A549 (cell line): ENCODE measurements at regions not wholly inside any gene's neighbourhood (a gene's known extent, or its start where the extent isn't known, plus 50 kb on each side); places are given as distances from the start of the nearest gene placed in this dataset.

ENCODE experiments used
- ATAC-seq, 2 experiments: fragments of 200-7000 bp in 1 of 2; fragments of >200 bp in 1 of 2; cut with Nextera tagmentation in 1 of 2; cut with Tn5 transposase in 1 of 2; 3 replicates each; pipeline versions ENCODE4 v1.8.0 to v1.9.1; 2018 to 2020; ENCODE audit warnings: mild to moderate bottlenecking in 1 of 2, moderate library complexity in 1 of 2
- CTCF ChIA-PET: fragments of 300-600 bp; sonication (Branson Sonifier 250); formaldehyde crosslinking; extraction: SDS; loops from one replicate; lab custom pipeline; 2021; ENCODE audit warnings: antibody characterized with exemption, inconsistent platforms; lab: Yijun Ruan, JAX
- POLR2A ChIA-PET: fragments of 350-600 bp; formaldehyde crosslinking; extraction: SDS; loops from one replicate; lab custom pipeline; 2021; ENCODE audit warnings: antibody characterized with exemption, inconsistent platforms; lab: Yijun Ruan, JAX
- DNase-seq, 2 experiments: peaks; one replicate each; pipeline versions ENCODE4 v3.0.0 to v3.0.0-alpha.2; 2011 to 2016; ENCODE audit warnings: low read depth in 1 of 2, low spot score in 1 of 2
- FAIRE-seq: peaks from 2 replicates; lab custom pipeline; 2011; peaks lifted over from hg19 to GRCh38; lab: Jason Lieb, UNC
- H3K27ac ChIP-seq, 2 experiments: fragments of >200 bp; sonication (Bioruptor Twin); formaldehyde crosslinking; 3 replicates each; pipeline ENCODE4 v1.5.1; 2016 to 2017
- H3K4me1 ChIP-seq: fragments of >200 bp; sonication (Bioruptor Twin); formaldehyde crosslinking; 3 replicates; pipeline ENCODE4 v1.6.1; 2016
- H3K4me2 ChIP-seq: fragments of >200 bp; sonication (Bioruptor Twin); formaldehyde crosslinking; 3 replicates; pipeline ENCODE4 v1.6.1; 2016
- H3K4me3 ChIP-seq: fragments of >200 bp; sonication (Bioruptor Twin); formaldehyde crosslinking; 3 replicates; pipeline ENCODE4 v1.5.1; 2016
- H3K9me3 ChIP-seq: fragments of >200 bp; sonication (Bioruptor Twin); formaldehyde crosslinking; 3 replicates; pipeline ENCODE4 v1.6.1; 2016
- ATOH8 ChIP-seq: fragments of 250-450 bp; sonication (Bioruptor Pico); IDR thresholded peaks from 2 replicates; pipeline ENCODE4 v1.5.0; 2020; ENCODE audit warnings: low read depth, mild to moderate bottlenecking, moderate library complexity
- CBX2 ChIP-seq: fragments of 200-600 bp; sonication (generic); IDR thresholded peaks from 2 replicates; pipeline ENCODE4 v1.6.1; 2016; ENCODE audit warnings: low read depth, mild to moderate bottlenecking, borderline replicate concordance
- CBX8 ChIP-seq: fragments of 200-600 bp; sonication (generic); IDR thresholded peaks from 2 replicates; pipeline ENCODE4 v1.6.1; 2016
- CHD2 ChIP-seq: fragments of 150-350 bp; IDR thresholded peaks from 2 replicates; pipeline ENCODE4 v1.6.1; 2014; ENCODE audit warnings: low read length; ENCODE audit not compliant: partially characterized antibody
- E2F6 ChIP-seq: IDR thresholded peaks from 2 replicates; pipeline ENCODE4 v1.6.1; 2012; ENCODE audit warnings: low read depth, borderline replicate concordance
- EP300 ChIP-seq, 2 experiments: fragments of >200 bp; sonication (Bioruptor Twin); formaldehyde crosslinking; IDR thresholded peaks; 2 replicates in 1 of 2; 3 replicates in 1 of 2; pipeline ENCODE4 v1.6.1; 2016 to 2017
- ESRRA ChIP-seq: fragments of 150-350 bp; IDR thresholded peaks from 2 replicates; pipeline ENCODE4 v1.6.1; 2014; ENCODE audit warnings: mild to moderate bottlenecking, low read length, borderline replicate concordance
- FOSL2 ChIP-seq, 2 experiments: fragments of 450-650 bp in 1 of 2; fragments of >200 bp in 1 of 2; sonication (Bioruptor Twin) in 1 of 2; formaldehyde crosslinking; IDR thresholded peaks; 2 replicates each; pipeline versions ENCODE4 v1.5.0 to v1.6.1; 2016 to 2020; ENCODE audit warnings: mild to moderate bottlenecking in 1 of 2, moderate library complexity in 1 of 2
- HEYL ChIP-seq: fragments of 250-450 bp; sonication (Bioruptor Pico); IDR thresholded peaks from 2 replicates; pipeline ENCODE4 v1.8.0; 2021; ENCODE audit warnings: mild to moderate bottlenecking, moderate library complexity
- HOXA7 ChIP-seq: fragments of 250-450 bp; sonication (Bioruptor Pico); IDR thresholded peaks from 2 replicates; pipeline ENCODE4 v1.5.0; 2020; ENCODE audit warnings: mild to moderate bottlenecking, moderate library complexity
- HOXB13 ChIP-seq: fragments of 250-450 bp; sonication (Bioruptor Pico); IDR thresholded peaks from 2 replicates; pipeline ENCODE4 v1.5.0; 2020; ENCODE audit warnings: low read depth, mild to moderate bottlenecking, moderate library complexity
- HOXB5 ChIP-seq: fragments of 250-450 bp; sonication (Bioruptor Pico); IDR thresholded peaks from 2 replicates; pipeline ENCODE4 v1.5.0; 2020; ENCODE audit warnings: mild to moderate bottlenecking, moderate library complexity
- JUNB ChIP-seq: fragments of >200 bp; sonication (Bioruptor Twin); formaldehyde crosslinking; IDR thresholded peaks from 2 replicates; pipeline ENCODE4 v1.6.1; 2016
- KDM1A ChIP-seq: fragments of 200-600 bp; sonication (generic); IDR thresholded peaks from 2 replicates; pipeline ENCODE4 v1.6.1; 2016; ENCODE audit warnings: low read depth, mild to moderate bottlenecking
- KDM5A ChIP-seq: fragments of 200-600 bp; sonication (generic); IDR thresholded peaks from 2 replicates; pipeline ENCODE4 v1.6.1; 2016; ENCODE audit warnings: antibody characterized with exemption, mild to moderate bottlenecking
- MAZ ChIP-seq: fragments of 150-350 bp; IDR thresholded peaks from 2 replicates; pipeline ENCODE4 v1.6.1; 2014; ENCODE audit warnings: antibody characterized with exemption, low read depth, low read length, borderline replicate concordance
- MYC ChIP-seq: IDR thresholded peaks from 2 replicates; pipeline ENCODE4 v1.6.1; 2012; ENCODE audit warnings: mild to moderate bottlenecking, inconsistent platforms, low read length, improper control_type of control experiment, borderline replicate concordance
- NFE2L2 ChIP-seq: fragments of 150-350 bp; conservative IDR thresholded peaks from 2 replicates; pipeline ENCODE4 v1.6.1; 2014; ENCODE audit warnings: low read length
- NPAS2 ChIP-seq: fragments of 250-450 bp; sonication (Bioruptor Pico); IDR thresholded peaks from 2 replicates; pipeline ENCODE4 v1.8.0; 2022; ENCODE audit warnings: mild to moderate bottlenecking, moderate library complexity, borderline replicate concordance
- NR3C1 ChIP-seq: fragments of >200 bp; sonication (Bioruptor Twin); formaldehyde crosslinking; IDR thresholded peaks from 3 replicates; pipeline ENCODE4 v1.6.1; 2017
- POLR2A ChIP-seq: IDR thresholded peaks from 2 replicates; pipeline ENCODE4 v1.6.1; 2012; ENCODE audit warnings: mild to moderate bottlenecking, low read length
- RAD21 ChIP-seq, 2 experiments: fragments of >200 bp in 1 of 2; sonication (Bioruptor Twin) in 1 of 2; formaldehyde crosslinking in 1 of 2; IDR thresholded peaks in 1 of 2; conservative IDR thresholded peaks in 1 of 2; 2 replicates in 1 of 2; 3 replicates in 1 of 2; pipeline ENCODE4 v1.6.1; 2012 to 2018; ENCODE audit warnings: inconsistent platforms in 1 of 2
- RNF2 ChIP-seq: fragments of 200-600 bp; sonication (generic); IDR thresholded peaks from 2 replicates; pipeline ENCODE4 v1.6.1; 2016; ENCODE audit warnings: low read depth, mild to moderate bottlenecking, antibody characterized with exemption, moderate library complexity, borderline replicate concordance
- TFCP2L1 ChIP-seq: fragments of 250-450 bp; sonication (Bioruptor Pico); IDR thresholded peaks from 2 replicates; pipeline ENCODE4 v1.5.0; 2021; ENCODE audit warnings: mild to moderate bottlenecking
- ZFP36 ChIP-seq: fragments of 450-650 bp; IDR thresholded peaks from 2 replicates; pipeline ENCODE4 v1.6.1; 2014; ENCODE audit warnings: borderline replicate concordance; ENCODE audit not compliant: partially characterized antibody
- ZSCAN20 ChIP-seq: fragments of 250-450 bp; sonication (Bioruptor Pico); IDR thresholded peaks from 2 replicates; pipeline ENCODE4 v1.8.0; 2022; ENCODE audit warnings: mild to moderate bottlenecking, moderate library complexity
- WGBS: methylation state at CpG from one replicate; pipeline ENCODE4 v1.1.6; 2017; ENCODE audit errors: missing lambda C conversion rate; 5-methylcytosine and 5-hydroxymethylcytosine counted together
- TF ChIP-seq, protein P1 (sequence below): fragments of >200 bp; sonication (Bioruptor Twin); formaldehyde crosslinking; IDR thresholded peaks from 2 replicates; pipeline ENCODE4 v1.6.1; 2016
- TF ChIP-seq, protein P2 (sequence below): IDR thresholded peaks from 2 replicates; pipeline ENCODE4 v1.6.1; 2012
- TF ChIP-seq, protein P3 (sequence below): fragments of 200-600 bp; sonication (generic); IDR thresholded peaks from 2 replicates; pipeline ENCODE4 v1.6.1; 2016; ENCODE audit warnings: antibody characterized with exemption, mild to moderate bottlenecking, moderate library complexity
- TF ChIP-seq, protein P4 (sequence below): fragments of 250-450 bp; sonication (Bioruptor Pico); IDR thresholded peaks from 2 replicates; pipeline ENCODE4 v1.5.0; 2021; ENCODE audit warnings: mild to moderate bottlenecking, moderate library complexity, borderline replicate concordance

- no peak for FAIRE-seq
- CTCF ChIA-PET, result no interaction called here
- DNase-seq, result no peak
- POLR2A ChIA-PET, result no interaction called here
- 1% methylated on average over 4 of the region's 4 CpGs for WGBS
- Histone ChIP-seq H3K4me3 (no peak overlapping the region), H3K9me3 (peaks cover 10% of the 10 kb centered on the region; the same call in 1 of the 3 replicates), H3K4me2 (no peak overlapping the region), H3K4me1 (no peaks in the 10 kb centered on the region), H3K27ac (no peak overlapping the region)
- TF ChIP-seq NR3C1 (no peak), HOXB13 (no peak), KDM5A (no peak), HOXA7 (CRISPR knock-in tag) (no peak), RNF2 (no peak), RAD21 (conservative IDR thresholded peaks at IDR 0.05 in 1 of 2, IDR thresholded peaks at IDR 0.05 in 1 of 2) (no peak), MYC (no peak), E2F6 (no peak), MAZ (no peak), ZSCAN20 (CRISPR knock-in tag) (no peak), CBX2 (no peak), NPAS2 (no peak), ESRRA (no peak), CHD2 (no peak), KDM1A (no peak), POLR2A (no peak), EP300 (IDR thresholded peaks at IDR 0.05) (no peak)
- TF ChIP-seq, protein P1, sequence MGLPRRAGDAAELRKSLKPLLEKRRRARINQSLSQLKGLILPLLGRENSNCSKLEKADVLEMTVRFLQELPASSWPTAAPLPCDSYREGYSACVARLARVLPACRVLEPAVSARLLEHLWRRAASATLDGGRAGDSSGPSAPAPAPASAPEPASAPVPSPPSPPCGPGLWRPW, result no peak
- ATAC-seq, result no peak
These were observed 527.7 kb downstream of the SOX11 start for GRCh38 chr2:6219906-6220305.

GRCh38 chr2:6222296-6222695, 530.1 kb downstream of the SOX11 start:
- ChIA-PET POLR2A (no interaction called here), CTCF (no interaction called here)
- TF ChIP-seq FOSL2 (IDR thresholded peaks at IDR 0.05) (no peak), FOSL2 (CRISPR knock-in tag; IDR thresholded peaks at IDR 0.05) (no peak), HOXA7 (CRISPR knock-in tag) (no peak), HEYL (CRISPR knock-in tag) (no peak), CHD2 (no peak), NR3C1 (no peak), JUNB (no peak), HOXB5 (CRISPR knock-in tag) (no peak), ZFP36 (no peak), TFCP2L1 (CRISPR knock-in tag) (no peak), ESRRA (no peak), EP300 (IDR thresholded peaks at IDR 0.05) (no peak), MAZ (no peak), ATOH8 (CRISPR knock-in tag) (no peak), NFE2L2 (no peak), CBX8 (no peak)
- TF ChIP-seq, protein P2, sequence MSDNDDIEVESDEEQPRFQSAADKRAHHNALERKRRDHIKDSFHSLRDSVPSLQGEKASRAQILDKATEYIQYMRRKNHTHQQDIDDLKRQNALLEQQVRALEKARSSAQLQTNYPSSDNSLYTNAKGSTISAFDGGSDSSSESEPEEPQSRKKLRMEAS, result no peak
- TF ChIP-seq, protein P3, sequence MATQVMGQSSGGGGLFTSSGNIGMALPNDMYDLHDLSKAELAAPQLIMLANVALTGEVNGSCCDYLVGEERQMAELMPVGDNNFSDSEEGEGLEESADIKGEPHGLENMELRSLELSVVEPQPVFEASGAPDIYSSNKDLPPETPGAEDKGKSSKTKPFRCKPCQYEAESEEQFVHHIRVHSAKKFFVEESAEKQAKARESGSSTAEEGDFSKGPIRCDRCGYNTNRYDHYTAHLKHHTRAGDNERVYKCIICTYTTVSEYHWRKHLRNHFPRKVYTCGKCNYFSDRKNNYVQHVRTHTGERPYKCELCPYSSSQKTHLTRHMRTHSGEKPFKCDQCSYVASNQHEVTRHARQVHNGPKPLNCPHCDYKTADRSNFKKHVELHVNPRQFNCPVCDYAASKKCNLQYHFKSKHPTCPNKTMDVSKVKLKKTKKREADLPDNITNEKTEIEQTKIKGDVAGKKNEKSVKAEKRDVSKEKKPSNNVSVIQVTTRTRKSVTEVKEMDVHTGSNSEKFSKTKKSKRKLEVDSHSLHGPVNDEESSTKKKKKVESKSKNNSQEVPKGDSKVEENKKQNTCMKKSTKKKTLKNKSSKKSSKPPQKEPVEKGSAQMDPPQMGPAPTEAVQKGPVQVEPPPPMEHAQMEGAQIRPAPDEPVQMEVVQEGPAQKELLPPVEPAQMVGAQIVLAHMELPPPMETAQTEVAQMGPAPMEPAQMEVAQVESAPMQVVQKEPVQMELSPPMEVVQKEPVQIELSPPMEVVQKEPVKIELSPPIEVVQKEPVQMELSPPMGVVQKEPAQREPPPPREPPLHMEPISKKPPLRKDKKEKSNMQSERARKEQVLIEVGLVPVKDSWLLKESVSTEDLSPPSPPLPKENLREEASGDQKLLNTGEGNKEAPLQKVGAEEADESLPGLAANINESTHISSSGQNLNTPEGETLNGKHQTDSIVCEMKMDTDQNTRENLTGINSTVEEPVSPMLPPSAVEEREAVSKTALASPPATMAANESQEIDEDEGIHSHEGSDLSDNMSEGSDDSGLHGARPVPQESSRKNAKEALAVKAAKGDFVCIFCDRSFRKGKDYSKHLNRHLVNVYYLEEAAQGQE, result no peak
- TF ChIP-seq, protein P4, sequence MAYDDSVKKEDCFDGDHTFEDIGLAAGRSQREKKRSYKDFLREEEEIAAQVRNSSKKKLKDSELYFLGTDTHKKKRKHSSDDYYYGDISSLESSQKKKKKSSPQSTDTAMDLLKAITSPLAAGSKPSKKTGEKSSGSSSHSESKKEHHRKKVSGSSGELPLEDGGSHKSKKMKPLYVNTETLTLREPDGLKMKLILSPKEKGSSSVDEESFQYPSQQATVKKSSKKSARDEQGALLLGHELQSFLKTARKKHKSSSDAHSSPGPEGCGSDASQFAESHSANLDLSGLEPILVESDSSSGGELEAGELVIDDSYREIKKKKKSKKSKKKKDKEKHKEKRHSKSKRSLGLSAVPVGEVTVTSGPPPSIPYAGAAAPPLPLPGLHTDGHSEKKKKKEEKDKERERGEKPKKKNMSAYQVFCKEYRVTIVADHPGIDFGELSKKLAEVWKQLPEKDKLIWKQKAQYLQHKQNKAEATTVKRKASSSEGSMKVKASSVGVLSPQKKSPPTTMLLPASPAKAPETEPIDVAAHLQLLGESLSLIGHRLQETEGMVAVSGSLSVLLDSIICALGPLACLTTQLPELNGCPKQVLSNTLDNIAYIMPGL (CRISPR knock-in tag), result no peak
- Histone ChIP-seq H3K4me1 (no peaks in the 10 kb centered on the region), H3K4me2 (no peak overlapping the region), H3K27ac (no peak overlapping the region), H3K4me3 (no peak overlapping the region), H3K9me3 (peaks cover 10% of the 10 kb centered on the region; the same call in 1 of the 3 replicates)
- DNase-seq (no peak), ATAC-seq (no peak), FAIRE-seq (no peak)
- WGBS, result 14% methylated on average over 4 of the region's 4 CpGs
